WI38 (cell line): ENCODE measurements at regions not wholly inside any gene's neighbourhood (a gene's known extent, or its start where the extent isn't known, plus 50 kb on each side); places are given as distances from the start of the nearest gene placed in this dataset.

Source experiments
- H3K4me3 ChIP-seq: 2 replicates; pipeline ENCODE4 v1.5.1; 2011; ENCODE audit warnings: low read depth, mild to moderate bottlenecking, control low read depth, low read length
- TF ChIP-seq, protein P1 (sequence below): IDR thresholded peaks from 2 replicates; pipeline ENCODE4 v1.5.1; 2012; ENCODE audit warnings: low read depth, mild to moderate bottlenecking, control low read depth, low read length

- TF ChIP-seq, protein P1, sequence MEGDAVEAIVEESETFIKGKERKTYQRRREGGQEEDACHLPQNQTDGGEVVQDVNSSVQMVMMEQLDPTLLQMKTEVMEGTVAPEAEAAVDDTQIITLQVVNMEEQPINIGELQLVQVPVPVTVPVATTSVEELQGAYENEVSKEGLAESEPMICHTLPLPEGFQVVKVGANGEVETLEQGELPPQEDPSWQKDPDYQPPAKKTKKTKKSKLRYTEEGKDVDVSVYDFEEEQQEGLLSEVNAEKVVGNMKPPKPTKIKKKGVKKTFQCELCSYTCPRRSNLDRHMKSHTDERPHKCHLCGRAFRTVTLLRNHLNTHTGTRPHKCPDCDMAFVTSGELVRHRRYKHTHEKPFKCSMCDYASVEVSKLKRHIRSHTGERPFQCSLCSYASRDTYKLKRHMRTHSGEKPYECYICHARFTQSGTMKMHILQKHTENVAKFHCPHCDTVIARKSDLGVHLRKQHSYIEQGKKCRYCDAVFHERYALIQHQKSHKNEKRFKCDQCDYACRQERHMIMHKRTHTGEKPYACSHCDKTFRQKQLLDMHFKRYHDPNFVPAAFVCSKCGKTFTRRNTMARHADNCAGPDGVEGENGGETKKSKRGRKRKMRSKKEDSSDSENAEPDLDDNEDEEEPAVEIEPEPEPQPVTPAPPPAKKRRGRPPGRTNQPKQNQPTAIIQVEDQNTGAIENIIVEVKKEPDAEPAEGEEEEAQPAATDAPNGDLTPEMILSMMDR, result no peak
- H3K4me3 ChIP-seq, result no peak overlapping the region
These were observed 174.2 kb upstream of the TCERG1L start for GRCh38 chr10:131485732-131486131.

- TF ChIP-seq, protein P1, result no peak
These were observed 176.3 kb upstream of the TCERG1L start for GRCh38 chr10:131487822-131488221.

GRCh38 chr10:131490991-131491594, 179.6 kb upstream of the TCERG1L start:
- TF ChIP-seq, protein P1, result no peak

More at GRCh38 chr10:131487822-131488221, 176.3 kb upstream of the TCERG1L start:
- H3K4me3 ChIP-seq, result no peak overlapping the region

DNA sequence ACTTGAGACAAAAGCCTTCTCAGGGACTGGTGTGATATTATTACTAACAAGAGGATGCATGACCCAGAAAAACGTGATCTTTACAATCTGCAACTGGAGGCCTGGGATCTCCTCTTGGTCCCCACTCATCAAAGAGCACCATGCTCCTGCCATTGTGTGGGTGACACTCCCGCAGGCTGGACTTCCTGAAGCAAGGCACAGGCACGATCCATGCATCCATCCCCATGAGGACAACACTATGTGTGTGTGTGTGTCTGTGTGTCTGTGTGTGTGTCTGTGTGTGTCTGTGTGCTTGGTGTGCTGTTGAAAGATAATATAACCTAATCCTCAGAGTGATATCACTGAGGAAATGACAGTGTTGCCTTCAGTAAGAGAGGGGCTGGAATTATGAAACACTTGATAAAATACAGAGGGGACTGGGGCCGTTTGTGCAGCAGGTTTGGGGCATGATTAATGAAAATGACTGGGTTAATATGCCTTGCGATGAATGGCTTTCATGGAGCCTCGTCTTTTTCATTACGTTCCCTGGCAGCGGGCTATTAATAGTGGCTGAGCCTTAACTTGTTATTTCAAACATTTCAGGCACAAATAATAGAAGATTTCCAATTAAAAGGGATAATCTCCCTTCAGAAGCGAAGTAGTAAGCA, 180.8 kb upstream of the TCERG1L start:
- TF ChIP-seq, protein P1, result no peak
- H3K4me3 ChIP-seq, result no peak overlapping the region

More at GRCh38 chr10:131490991-131491594, 179.6 kb upstream of the TCERG1L start:
- no peak overlapping the region for H3K4me3 ChIP-seq

GRCh38 chr10:131493432-131493831, 181.9 kb upstream of the TCERG1L start:
- TF ChIP-seq, protein P1, result no peak
- no peak overlapping the region for H3K4me3 ChIP-seq

- TF ChIP-seq, protein P1, result no peak
- H3K4me3 ChIP-seq, result no peak overlapping the region
These were observed 182.9 kb upstream of the TCERG1L start for GRCh38 chr10:131494451-131494850.

DNA sequence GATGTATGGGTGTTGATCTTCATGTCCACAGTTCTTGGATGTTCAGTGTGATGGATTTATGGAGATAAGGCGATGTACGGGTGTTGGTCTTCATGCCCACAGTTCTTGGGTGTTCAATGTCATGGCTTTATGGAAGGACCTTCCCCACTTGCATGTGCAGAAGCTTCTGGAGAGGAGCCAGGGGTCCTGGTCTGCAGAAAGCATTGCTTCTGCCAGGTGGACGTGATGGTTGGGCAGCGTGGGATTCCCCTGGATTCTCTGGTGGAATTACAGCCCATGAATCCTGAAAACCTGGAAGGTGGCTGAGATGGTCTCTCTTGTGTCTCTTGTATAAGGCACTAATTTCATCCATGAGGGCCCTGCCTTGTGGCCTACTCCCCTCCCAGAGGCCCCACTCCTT, 183.7 kb upstream of the TCERG1L start:
- H3K4me3 ChIP-seq, result no peak overlapping the region
- TF ChIP-seq, protein P1, result no peak
